NB4 (cell line): ENCODE measurements at regions not wholly inside any gene's neighbourhood (a gene's known extent, or its start where the extent isn't known, plus 50 kb on each side); places are given as distances from the start of the nearest gene placed in this dataset.

Experiments used
- POLR2A ChIP-seq: IDR thresholded peaks from 2 replicates; pipeline ENCODE4 v1.6.1; 2011; ENCODE audit warnings: mild to moderate bottlenecking; ENCODE audit not compliant: insufficient read length; ENCODE audit errors: extremely low read depth
- TF ChIP-seq, protein P1 (sequence below): IDR thresholded peaks from one replicate; pipeline ENCODE4 v1.5.1; 2012; ENCODE audit warnings: low read depth, low read length
- TF ChIP-seq, protein P2 (sequence below): IDR thresholded peaks from 2 replicates; pipeline ENCODE4 v1.6.1; 2011; ENCODE audit warnings: low read depth, low read length

DNA sequence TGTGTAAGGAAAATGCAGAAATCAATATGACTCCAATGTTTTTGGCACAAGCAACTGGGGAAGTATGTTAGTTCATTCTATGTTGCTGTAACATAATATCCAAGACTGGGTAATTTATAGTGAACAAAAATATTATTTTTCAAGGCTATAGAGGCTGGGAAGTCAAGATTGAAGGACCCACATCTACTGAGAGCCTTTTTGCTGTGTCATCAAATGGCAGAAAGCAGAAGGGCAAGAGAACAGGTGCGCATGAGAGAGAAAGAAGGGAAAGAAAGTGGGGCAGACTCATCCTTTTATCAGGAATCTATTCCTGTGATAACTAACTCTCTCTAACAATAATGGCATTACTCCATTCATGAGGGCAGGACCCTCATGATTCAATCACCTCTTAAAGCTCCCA, 237.2 kb downstream of the FAT4 start:
- TF ChIP-seq, protein P1, sequence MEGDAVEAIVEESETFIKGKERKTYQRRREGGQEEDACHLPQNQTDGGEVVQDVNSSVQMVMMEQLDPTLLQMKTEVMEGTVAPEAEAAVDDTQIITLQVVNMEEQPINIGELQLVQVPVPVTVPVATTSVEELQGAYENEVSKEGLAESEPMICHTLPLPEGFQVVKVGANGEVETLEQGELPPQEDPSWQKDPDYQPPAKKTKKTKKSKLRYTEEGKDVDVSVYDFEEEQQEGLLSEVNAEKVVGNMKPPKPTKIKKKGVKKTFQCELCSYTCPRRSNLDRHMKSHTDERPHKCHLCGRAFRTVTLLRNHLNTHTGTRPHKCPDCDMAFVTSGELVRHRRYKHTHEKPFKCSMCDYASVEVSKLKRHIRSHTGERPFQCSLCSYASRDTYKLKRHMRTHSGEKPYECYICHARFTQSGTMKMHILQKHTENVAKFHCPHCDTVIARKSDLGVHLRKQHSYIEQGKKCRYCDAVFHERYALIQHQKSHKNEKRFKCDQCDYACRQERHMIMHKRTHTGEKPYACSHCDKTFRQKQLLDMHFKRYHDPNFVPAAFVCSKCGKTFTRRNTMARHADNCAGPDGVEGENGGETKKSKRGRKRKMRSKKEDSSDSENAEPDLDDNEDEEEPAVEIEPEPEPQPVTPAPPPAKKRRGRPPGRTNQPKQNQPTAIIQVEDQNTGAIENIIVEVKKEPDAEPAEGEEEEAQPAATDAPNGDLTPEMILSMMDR = no peak
- no peak for TF ChIP-seq POLR2A
- TF ChIP-seq, protein P2, sequence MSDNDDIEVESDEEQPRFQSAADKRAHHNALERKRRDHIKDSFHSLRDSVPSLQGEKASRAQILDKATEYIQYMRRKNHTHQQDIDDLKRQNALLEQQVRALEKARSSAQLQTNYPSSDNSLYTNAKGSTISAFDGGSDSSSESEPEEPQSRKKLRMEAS = no peak
